ENCODE measurements at regions not wholly inside any gene's neighbourhood (a gene's known extent, or its start where the extent isn't known, plus 50 kb on each side); places are given as distances from the start of the nearest gene placed in this dataset.

GRCh38 chr4:63232058-63232457 is 1177.2 kb downstream of the TECRL start:
- DNase-seq (ENCODE audit: low spot score) = no peak
- TF ChIP-seq CTCF (IDR thresholded peaks at IDR 0.05; ENCODE audit: borderline replicate concordance, control extremely low read depth, extremely low read depth, insufficient read depth, missing control alignments) = no peak
- in situ Hi-C loops (cut with MboI; ENCODE audit: low sequenced_read_pairs, unreplicated experiment) = no loop called here

- TF ChIP-seq CTCF (IDR thresholded peaks at IDR 0.05; ENCODE audit: borderline replicate concordance, control extremely low read depth, extremely low read depth, insufficient read depth, missing control alignments) = no peak
- no peak for DNase-seq (ENCODE audit: low spot score)
- in situ Hi-C loops (cut with MboI; ENCODE audit: low sequenced_read_pairs, unreplicated experiment) = no loop called here
Measured at GRCh38 chr4:63226229-63226628, 1183.0 kb downstream of the TECRL start.

- no peak for DNase-seq (ENCODE audit: low spot score)
- in situ Hi-C loops (cut with MboI; ENCODE audit: low sequenced_read_pairs, unreplicated experiment) = no loop called here
- no peak for TF ChIP-seq CTCF (IDR thresholded peaks at IDR 0.05; ENCODE audit: borderline replicate concordance, control extremely low read depth, extremely low read depth, insufficient read depth, missing control alignments)
Measured at GRCh38 chr4:63222466-63222865, 1186.8 kb downstream of the TECRL start.

- in situ Hi-C loops (cut with MboI; ENCODE audit: low sequenced_read_pairs, unreplicated experiment) = no loop called here
- no peak for DNase-seq (ENCODE audit: low spot score)
- no peak for TF ChIP-seq CTCF (IDR thresholded peaks at IDR 0.05; ENCODE audit: borderline replicate concordance, control extremely low read depth, extremely low read depth, insufficient read depth, missing control alignments)
Measured at GRCh38 chr4:63221477-63221876, 1187.8 kb downstream of the TECRL start.

GRCh38 chr4:63218856-63219255 is 1190.4 kb downstream of the TECRL start:
- in situ Hi-C loops (cut with MboI; ENCODE audit: low sequenced_read_pairs, unreplicated experiment) = no loop called here
- no peak for DNase-seq (ENCODE audit: low spot score)
- no peak for TF ChIP-seq CTCF (IDR thresholded peaks at IDR 0.05; ENCODE audit: borderline replicate concordance, control extremely low read depth, extremely low read depth, insufficient read depth, missing control alignments)

GRCh38 chr4:63214076-63214475 is 1195.2 kb downstream of the TECRL start:
- no peak for TF ChIP-seq CTCF (IDR thresholded peaks at IDR 0.05; ENCODE audit: borderline replicate concordance, control extremely low read depth, extremely low read depth, insufficient read depth, missing control alignments)
- DNase-seq (ENCODE audit: low spot score) = no peak
- in situ Hi-C loops (cut with MboI; ENCODE audit: low sequenced_read_pairs, unreplicated experiment) = no loop called here
